H1 (cell line): ENCODE measurements at regions not wholly inside any gene's neighbourhood (a gene's known extent, or its start where the extent isn't known, plus 50 kb on each side); places are given as distances from the start of the nearest gene placed in this dataset.
"Not testable (repeated sequence)": the region's sequence is repeated elsewhere in the genome, so short reads cannot be mapped to it uniquely, and the experiment has no call there.

Experiments
- BACH1 ChIP-seq: IDR thresholded peaks from 2 replicates; pipeline ENCODE4 v1.6.1; 2012; ENCODE audit warnings: low read length, improper control_type of control experiment
- CREB1 ChIP-seq: IDR thresholded peaks from 2 replicates; pipeline ENCODE4 v1.6.1; 2012; ENCODE audit warnings: inconsistent platforms
- CTCF ChIP-seq, 3 experiments: IDR thresholded peaks; 1 replicate in 2 of 3; 2 replicates in 1 of 3; pipeline versions ENCODE4 v1.5.1 to v1.6.1; 2011; ENCODE audit warnings: low read length in 3 of 3, mild to moderate bottlenecking in 3 of 3, inconsistent platforms in 2 of 3, low read depth in 1 of 3, moderate library complexity in 1 of 3; ENCODE audit not compliant: insufficient read depth in 1 of 3; ENCODE audit errors: control extremely low read depth in 1 of 3
- EP300 ChIP-seq, 2 experiments: IDR thresholded peaks; 1 replicate in 1 of 2; 2 replicates in 1 of 2; pipeline ENCODE4 v1.6.1; 2011 to 2012; ENCODE audit warnings: low read depth in 2 of 2, low read length in 2 of 2, mild to moderate bottlenecking in 2 of 2, borderline replicate concordance in 1 of 2, inconsistent platforms in 1 of 2, moderate library complexity in 1 of 2
- EZH2 ChIP-seq: fragments of 200-600 bp; sonication (generic); IDR thresholded peaks from 2 replicates; pipeline ENCODE4 v1.7.1; 2012; ENCODE audit warnings: low read depth, mild to moderate bottlenecking, moderate library complexity, low read length, inconsistent platforms; ENCODE audit not compliant: severe bottlenecking
- HDAC2 ChIP-seq, 2 experiments: fragments of 300-600 bp in 1 of 2; sonication (generic) in 1 of 2; IDR thresholded peaks; 2 replicates each; pipeline ENCODE4 v1.6.1; 2011 to 2012; ENCODE audit warnings: low read depth in 2 of 2, low read length in 2 of 2, mild to moderate bottlenecking in 2 of 2, moderate library complexity in 2 of 2, borderline replicate concordance in 1 of 2, inconsistent platforms in 1 of 2
- PHF8 ChIP-seq: fragments of 200-600 bp; sonication (generic); conservative IDR thresholded peaks from 2 replicates; pipeline ENCODE4 v1.7.1; 2012; ENCODE audit warnings: low read depth, mild to moderate bottlenecking, inconsistent platforms, low read length, moderate library complexity
- POLR2A ChIP-seq, 2 experiments: IDR thresholded peaks; 1 replicate in 1 of 2; 2 replicates in 1 of 2; pipeline ENCODE4 v1.6.1; 2011; ENCODE audit warnings: low read depth in 2 of 2, low read length in 2 of 2, mild to moderate bottlenecking in 2 of 2; ENCODE audit errors: control extremely low read depth in 1 of 2
- POLR2AphosphoS5 ChIP-seq: IDR thresholded peaks from 2 replicates; pipeline ENCODE4 v1.6.1; 2011; ENCODE audit warnings: low read depth, low read length
- ZNF274 ChIP-seq: IDR thresholded peaks from 2 replicates; pipeline ENCODE4 v1.7.0; 2012; ENCODE audit warnings: low read length, borderline replicate concordance; ENCODE audit errors: extremely low read depth

DNA sequence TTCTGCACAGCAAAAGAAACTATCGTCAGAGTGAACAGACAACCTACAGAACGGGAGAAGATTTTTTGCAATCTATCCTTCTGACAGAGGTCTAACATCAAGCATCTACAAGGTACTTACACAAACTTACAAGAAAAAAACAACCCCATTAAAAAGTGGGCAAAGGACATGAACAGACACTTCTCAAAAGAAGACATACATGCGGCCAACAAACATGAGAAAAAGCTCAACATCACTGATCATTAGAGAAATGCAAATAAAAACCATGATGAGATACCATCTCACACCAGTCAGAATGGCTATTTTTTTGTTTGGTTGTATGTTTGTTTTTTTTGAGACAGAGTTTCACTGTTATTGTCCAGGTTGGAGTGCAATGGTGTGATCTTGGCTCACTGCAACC lies 131.5 kb upstream of the MED13 start:
- not testable (repeated sequence) for TF ChIP-seq HDAC2 (IDR thresholded peaks at IDR 0.05; ENCODE audit: borderline replicate concordance in 1 of 2, low read depth in 2 of 2, low read length in 2 of 2); CTCF (IDR thresholded peaks at IDR 0.05; ENCODE audit: control extremely low read depth in 1 of 3, insufficient read depth in 1 of 3, low read depth in 1 of 3, low read length in 3 of 3); EZH2; BACH1; CREB1; EP300 (IDR thresholded peaks at IDR 0.05; ENCODE audit: borderline replicate concordance in 1 of 2, low read depth in 2 of 2, low read length in 2 of 2); PHF8; POLR2A (IDR thresholded peaks at IDR 0.05; ENCODE audit: control extremely low read depth in 1 of 2, low read depth in 2 of 2, low read length in 2 of 2); POLR2AphosphoS5; ZNF274
